ENCODE measurements at regions not wholly inside any gene's neighbourhood (a gene's known extent, or its start where the extent isn't known, plus 50 kb on each side); places are given as distances from the start of the nearest gene placed in this dataset.

DNA sequence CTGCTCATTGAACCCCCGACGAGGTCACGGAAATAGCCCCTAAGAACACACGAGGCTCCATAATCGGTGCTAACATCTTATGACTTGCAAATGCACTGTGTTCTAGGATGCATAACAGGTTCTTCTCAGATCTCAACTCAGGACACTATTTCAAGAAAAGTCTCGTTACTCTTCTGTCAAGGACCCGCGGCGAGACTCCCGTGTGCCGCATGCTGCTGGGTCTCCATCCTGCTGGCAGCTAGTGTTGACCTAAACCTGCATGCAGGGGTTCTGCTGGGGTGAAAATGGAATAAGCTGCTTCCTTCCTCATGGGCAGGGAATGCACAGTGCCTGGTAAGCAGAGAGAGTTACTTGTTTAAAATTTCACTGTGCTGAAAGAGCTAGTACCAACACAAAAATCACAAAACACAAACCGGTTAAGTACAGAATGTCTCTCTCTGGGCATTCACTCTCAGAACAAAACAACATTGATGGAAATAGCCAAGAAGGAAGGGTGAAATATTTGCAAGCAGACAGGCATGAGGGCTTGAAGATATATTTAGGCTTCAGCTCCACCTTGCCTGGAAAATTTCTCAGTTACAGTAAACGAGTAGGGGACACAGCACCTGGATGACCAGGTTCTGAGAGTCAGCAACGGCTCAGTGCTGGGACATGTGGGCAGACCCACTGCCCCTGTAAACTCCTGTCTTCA lies 416.5 kb downstream of the GADD45G start:
- 90 to 91% methylated on average over 4 to 11 of the region's 14 CpGs for WGBS, 2 donors (ENCODE audit: low coverage in 1 of 2)
- DNase-seq: no peak
- no peak overlapping the region for H3K4me3 ChIP-seq
- H3K27me3 ChIP-seq: no peaks in the 10 kb centered on the region
- intact Hi-C loops (cut with DNase I; ENCODE audit: low total_unique reads) (no loop called here), in situ Hi-C loops (cut with MboI; ENCODE audit: low pct_ligation_motif_present in 1 of 4, low pct_unique_long_range_greater_than_20kb in 1 of 4, low sequenced_read_pairs in 3 of 4) (no loop called here)
- TF ChIP-seq POLR2AphosphoS5 (IDR thresholded peaks at IDR 0.05): no peak
- TF ChIP-seq, protein P1, sequence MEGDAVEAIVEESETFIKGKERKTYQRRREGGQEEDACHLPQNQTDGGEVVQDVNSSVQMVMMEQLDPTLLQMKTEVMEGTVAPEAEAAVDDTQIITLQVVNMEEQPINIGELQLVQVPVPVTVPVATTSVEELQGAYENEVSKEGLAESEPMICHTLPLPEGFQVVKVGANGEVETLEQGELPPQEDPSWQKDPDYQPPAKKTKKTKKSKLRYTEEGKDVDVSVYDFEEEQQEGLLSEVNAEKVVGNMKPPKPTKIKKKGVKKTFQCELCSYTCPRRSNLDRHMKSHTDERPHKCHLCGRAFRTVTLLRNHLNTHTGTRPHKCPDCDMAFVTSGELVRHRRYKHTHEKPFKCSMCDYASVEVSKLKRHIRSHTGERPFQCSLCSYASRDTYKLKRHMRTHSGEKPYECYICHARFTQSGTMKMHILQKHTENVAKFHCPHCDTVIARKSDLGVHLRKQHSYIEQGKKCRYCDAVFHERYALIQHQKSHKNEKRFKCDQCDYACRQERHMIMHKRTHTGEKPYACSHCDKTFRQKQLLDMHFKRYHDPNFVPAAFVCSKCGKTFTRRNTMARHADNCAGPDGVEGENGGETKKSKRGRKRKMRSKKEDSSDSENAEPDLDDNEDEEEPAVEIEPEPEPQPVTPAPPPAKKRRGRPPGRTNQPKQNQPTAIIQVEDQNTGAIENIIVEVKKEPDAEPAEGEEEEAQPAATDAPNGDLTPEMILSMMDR (IDR thresholded peaks at IDR 0.05): no peak
- no peak for TF ChIP-seq POLR2A (IDR thresholded peaks at IDR 0.05)
- no peak for TF ChIP-seq EP300 (IDR thresholded peaks at IDR 0.05; ENCODE audit: low read depth)
- H3K4me1 ChIP-seq: no peaks in the 10 kb centered on the region
- H3K36me3 ChIP-seq: no peaks in the 10 kb centered on the region
- no peak overlapping the region for H3K27ac ChIP-seq
- H3K9me3 ChIP-seq: no peaks in the 10 kb centered on the region

DNA sequence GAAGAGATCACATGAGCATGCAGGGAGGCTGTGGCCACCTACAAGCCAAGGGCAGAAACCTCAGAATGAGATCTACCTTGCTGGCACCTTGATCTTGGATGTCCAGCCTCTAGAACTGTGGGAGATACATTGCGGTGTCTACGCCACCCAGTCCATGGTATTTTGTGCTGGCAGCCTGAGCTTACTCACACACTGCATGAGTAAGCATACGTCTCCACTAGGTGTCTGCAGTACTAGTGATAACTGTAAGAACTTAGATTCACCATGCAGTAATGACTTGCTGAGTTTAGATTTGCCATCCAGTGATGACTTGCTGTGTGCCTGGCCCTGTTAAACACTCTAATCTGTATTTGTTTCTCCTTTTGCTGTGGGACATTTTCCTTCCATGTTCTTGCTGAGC lies 417.7 kb downstream of the GADD45G start:
- H3K27ac ChIP-seq: no peak overlapping the region
- in situ Hi-C loops (cut with MboI; ENCODE audit: low pct_ligation_motif_present in 1 of 4, low pct_unique_long_range_greater_than_20kb in 1 of 4, low sequenced_read_pairs in 3 of 4) (no loop called here), intact Hi-C loops (cut with DNase I; ENCODE audit: low total_unique reads) (no loop called here)
- H3K36me3 ChIP-seq: no peaks in the 10 kb centered on the region
- no peaks in the 10 kb centered on the region for H3K4me1 ChIP-seq
- no peak for TF ChIP-seq POLR2A (IDR thresholded peaks at IDR 0.05)
- TF ChIP-seq, protein P1 (IDR thresholded peaks at IDR 0.05): no peak
- no peak for TF ChIP-seq EP300 (IDR thresholded peaks at IDR 0.05; ENCODE audit: low read depth)
- TF ChIP-seq POLR2AphosphoS5 (IDR thresholded peaks at IDR 0.05): no peak
- no peaks in the 10 kb centered on the region for H3K9me3 ChIP-seq
- no peak overlapping the region for H3K4me3 ChIP-seq
- DNase-seq: no peak
- 100% methylated on average over 3 of the region's 3 CpGs; no CpG with 5 or more reads in 1 of the 2 donors for WGBS, 2 donors (ENCODE audit: low coverage in 1 of 2)
- H3K27me3 ChIP-seq: no peaks in the 10 kb centered on the region

DNA sequence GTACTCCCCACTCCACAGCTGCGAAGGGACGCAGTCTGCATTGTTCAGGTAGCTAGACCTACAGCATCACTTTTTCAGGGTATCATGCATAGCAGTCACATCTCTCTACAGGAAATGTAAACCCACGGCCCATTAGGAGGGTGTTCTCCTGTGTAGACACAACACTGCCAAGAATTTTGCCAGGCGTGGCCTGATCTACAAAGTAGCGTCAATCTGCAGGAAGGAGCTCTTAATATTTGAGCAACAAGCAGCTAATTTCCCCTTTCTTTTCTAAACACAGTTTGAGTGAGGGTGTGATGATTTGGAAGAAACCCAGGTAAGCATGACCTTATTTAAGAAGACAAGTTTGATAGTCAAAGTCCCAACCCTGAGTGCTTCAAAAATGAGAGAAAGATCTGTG lies 419.0 kb downstream of the GADD45G start:
- no peaks in the 10 kb centered on the region for H3K4me1 ChIP-seq
- in situ Hi-C loops (cut with MboI; ENCODE audit: low pct_ligation_motif_present in 1 of 4, low pct_unique_long_range_greater_than_20kb in 1 of 4, low sequenced_read_pairs in 3 of 4): no loop called here
- WGBS, 2 donors (ENCODE audit: low coverage in 1 of 2): 72% methylated on average over 5 of the region's 5 CpGs; no CpG with 5 or more reads in 1 of the 2 donors
- H3K9me3 ChIP-seq: no peaks in the 10 kb centered on the region
- TF ChIP-seq POLR2AphosphoS5 (IDR thresholded peaks at IDR 0.05) (no peak), POLR2A (IDR thresholded peaks at IDR 0.05) (no peak), EP300 (IDR thresholded peaks at IDR 0.05; ENCODE audit: low read depth) (no peak)
- TF ChIP-seq, protein P1 (IDR thresholded peaks at IDR 0.05): no peak
- H3K4me3 ChIP-seq: no peak overlapping the region
- H3K36me3 ChIP-seq: no peaks in the 10 kb centered on the region
- H3K27ac ChIP-seq: no peak overlapping the region
- H3K27me3 ChIP-seq: no peaks in the 10 kb centered on the region
- DNase-seq: no peak
- intact Hi-C loops (cut with DNase I; ENCODE audit: low total_unique reads): no loop called here

DNA sequence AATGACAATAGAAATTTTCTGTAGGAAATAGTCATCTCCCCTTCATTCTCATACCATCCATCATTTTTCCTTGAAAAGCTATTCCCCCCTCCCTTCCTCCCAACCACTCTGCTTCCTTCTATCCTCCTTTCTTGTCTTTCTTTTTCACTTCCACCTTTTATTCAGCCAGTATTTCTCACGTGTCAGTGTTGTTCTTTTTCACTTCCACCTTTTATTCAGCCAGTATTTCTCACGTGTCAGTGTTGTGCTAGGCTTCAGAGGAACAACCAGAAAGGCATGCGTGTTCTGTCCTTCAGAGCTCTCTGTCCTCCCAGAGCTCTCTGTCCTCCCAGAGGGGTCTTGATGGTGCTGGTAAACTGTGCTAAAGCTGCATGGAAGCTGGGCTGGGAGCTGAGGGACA lies 419.6 kb downstream of the GADD45G start:
- no peaks in the 10 kb centered on the region for H3K27me3 ChIP-seq
- DNase-seq: no peak
- no peaks in the 10 kb centered on the region for H3K9me3 ChIP-seq
- H3K4me1 ChIP-seq: no peaks in the 10 kb centered on the region
- TF ChIP-seq POLR2A (IDR thresholded peaks at IDR 0.05) (no peak), POLR2AphosphoS5 (IDR thresholded peaks at IDR 0.05) (no peak), EP300 (IDR thresholded peaks at IDR 0.05; ENCODE audit: low read depth) (no peak)
- TF ChIP-seq, protein P1 (IDR thresholded peaks at IDR 0.05): no peak
- H3K27ac ChIP-seq: no peak overlapping the region
- H3K4me3 ChIP-seq: no peak overlapping the region
- WGBS, 2 donors (ENCODE audit: low coverage in 1 of 2): 53% methylated on average over 3 of the region's 3 CpGs; no CpG with 5 or more reads in 1 of the 2 donors
- in situ Hi-C loops (cut with MboI; ENCODE audit: low pct_ligation_motif_present in 1 of 4, low pct_unique_long_range_greater_than_20kb in 1 of 4, low sequenced_read_pairs in 3 of 4) (no loop called here), intact Hi-C loops (cut with DNase I; ENCODE audit: low total_unique reads) (no loop called here)
- no peaks in the 10 kb centered on the region for H3K36me3 ChIP-seq
